NCI-H1694 treated with DMSO at 0.1 percent for 48 hours (cell line): ENCODE measurements at regions not wholly inside any gene's neighbourhood (a gene's known extent, or its start where the extent isn't known, plus 50 kb on each side); places are given as distances from the start of the nearest gene placed in this dataset.
"Not testable (repeated sequence)": the region's sequence is repeated elsewhere in the genome, so short reads cannot be mapped to it uniquely, and the experiment has no call there.

Experiments
- DNase-seq: peaks from one replicate; lab custom pipeline; 2025; lab: John Stamatoyannopoulos, UW

DNA sequence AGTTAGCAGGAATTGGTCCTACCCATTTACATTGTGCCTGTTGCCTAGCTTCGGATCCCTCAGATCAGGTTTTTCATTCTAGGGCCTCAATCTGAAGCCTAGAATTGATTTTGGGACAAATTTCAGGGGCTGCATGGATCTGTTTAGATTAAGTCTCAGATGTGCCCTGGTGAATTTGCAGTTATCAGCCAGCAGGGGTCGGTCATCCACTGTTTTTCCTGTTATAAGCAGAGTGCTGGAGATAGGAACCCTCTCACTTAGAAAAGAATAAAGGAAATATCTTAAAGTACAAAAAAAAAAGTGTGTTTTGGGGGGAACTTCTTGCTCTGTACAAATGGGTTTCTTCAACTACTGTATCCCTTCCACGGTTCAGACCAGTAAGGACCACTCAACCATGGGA lies 212.5 kb downstream of the BCHE start:
- DNase-seq, result no peak

DNA sequence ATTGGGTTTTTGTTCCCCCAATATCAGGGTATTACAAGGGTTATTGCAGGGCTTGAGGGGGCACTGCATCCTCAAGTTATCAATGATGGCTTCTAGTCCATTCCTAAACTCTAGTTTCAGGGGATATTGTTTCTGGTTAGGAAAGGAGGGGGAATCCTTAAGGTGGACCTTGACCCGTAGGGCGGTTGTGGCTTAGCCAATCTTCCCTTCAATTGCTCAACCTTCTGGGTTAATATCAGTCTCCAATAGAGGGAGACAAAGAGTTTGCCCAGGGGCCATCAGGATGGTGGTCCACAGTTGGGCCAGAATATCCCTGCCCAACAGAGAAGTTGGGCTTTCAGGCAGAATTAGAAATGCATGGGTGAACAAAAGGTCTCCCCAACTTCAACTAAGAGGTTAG lies 214.9 kb downstream of the BCHE start:
- no peak for DNase-seq

DNA sequence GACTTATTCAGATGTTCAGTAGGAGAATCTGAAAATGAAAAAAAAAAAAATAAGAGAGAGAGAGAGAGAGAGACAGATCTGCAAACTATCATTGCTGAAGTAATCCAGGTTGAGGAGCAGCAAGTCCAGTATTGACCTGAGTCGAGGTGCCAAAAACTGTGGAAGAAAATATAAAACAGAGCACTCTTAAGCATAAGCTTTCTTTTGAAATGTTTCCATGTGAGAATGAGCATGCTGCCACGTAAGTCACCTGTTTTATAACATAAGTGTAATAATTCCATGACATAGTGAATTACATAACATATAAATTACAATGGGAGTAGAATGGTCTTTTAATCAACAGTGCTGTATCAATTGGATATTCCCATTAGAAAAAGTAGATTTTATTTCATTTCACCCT lies 218.2 kb downstream of the BCHE start:
- no peak for DNase-seq

DNA sequence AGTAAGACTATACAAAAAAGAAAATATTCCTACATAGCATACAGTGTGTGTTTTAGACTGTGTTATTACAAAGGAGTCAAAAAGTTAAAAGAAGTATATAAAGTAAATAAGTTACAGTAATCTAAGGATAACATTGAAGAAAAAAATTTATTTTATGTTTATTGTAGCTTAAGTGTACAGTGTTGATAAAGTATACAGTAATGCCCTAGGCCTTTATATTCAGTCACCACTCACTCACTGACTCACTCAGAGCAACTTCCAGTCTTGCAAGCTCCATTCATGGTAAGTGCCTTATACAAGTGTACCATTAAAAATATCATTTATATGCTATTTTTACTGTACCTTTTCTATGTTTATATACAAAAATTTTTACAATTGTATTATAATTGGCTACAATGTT lies 220.1 kb downstream of the BCHE start:
- DNase-seq, result no peak

DNA sequence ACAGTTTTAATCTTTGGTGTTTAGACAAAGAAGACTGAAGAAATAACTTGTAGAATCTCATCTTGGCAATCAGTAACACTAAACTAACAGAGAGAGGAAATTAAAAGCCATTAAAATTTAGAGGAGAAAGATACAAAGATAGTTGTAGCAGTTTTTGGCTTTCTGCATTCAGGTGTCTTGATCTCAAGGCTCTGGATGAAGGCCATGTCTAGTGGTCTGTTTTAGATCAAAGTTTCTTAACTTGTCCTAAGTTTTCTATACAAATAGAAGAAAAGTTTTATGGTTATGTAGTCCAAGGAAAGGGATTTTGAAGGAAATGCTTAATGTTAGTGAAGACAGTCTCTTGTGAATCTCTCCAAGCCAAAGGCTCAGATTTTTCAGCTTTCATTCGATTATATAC lies 222.9 kb downstream of the BCHE start:
- no peak for DNase-seq

DNA sequence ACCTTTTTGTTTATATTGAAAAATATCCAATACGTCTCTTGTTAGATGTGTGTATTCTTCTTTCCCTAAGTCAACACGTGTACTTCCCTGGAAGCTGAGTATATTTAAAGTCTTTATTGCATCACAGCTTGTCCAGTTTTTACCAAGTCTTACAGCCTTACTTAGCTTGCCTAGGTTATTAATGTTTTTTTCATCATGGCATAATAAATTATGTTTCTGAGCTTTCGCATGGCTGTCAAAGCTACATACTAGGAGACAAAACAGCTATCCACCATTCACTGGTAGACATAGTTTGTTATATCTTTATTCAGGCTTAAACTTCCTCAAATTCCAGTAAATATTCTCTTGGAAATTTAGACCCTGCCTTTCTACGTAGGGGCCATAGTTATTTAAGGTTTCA lies 224.2 kb downstream of the BCHE start:
- DNase-seq, result no peak

DNA sequence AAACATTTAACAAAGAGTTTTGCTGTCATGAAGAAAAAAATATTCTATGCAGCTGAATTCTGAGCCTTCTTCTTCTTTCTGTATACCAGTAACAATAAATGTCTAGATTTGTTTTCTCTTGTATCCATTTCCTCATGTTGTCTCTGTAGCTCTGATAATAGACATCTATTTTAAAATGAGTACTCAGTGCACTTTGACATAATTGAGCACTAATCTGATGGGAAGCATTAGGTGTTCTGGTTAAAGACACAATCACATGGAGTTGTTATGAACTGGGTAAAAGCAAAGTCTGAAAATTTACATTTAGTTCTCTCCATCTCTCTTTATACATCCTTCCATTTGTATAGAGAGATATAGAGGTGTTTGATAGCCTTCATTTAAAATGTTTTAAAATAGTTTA lies 230.0 kb downstream of the BCHE start:
- DNase-seq, result no peak

DNA sequence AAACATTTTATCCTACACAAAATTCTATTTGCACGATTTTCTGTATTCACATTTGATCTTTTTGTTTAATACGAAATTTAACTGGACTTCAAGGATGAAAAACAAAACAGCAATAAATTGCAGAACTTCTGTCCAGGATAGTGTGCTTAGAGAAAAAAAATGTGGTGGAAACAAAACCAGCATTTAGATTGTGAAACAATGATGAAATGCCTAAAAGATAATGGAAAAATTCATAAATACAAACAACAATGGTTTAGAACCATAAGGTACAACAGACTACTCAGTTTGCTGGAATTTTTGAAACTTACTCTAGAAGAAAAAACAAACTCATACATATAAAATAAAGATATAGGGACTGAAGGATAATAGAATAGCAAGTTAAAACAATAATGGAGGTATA lies 234.0 kb downstream of the BCHE start:
- no peak for DNase-seq

DNA sequence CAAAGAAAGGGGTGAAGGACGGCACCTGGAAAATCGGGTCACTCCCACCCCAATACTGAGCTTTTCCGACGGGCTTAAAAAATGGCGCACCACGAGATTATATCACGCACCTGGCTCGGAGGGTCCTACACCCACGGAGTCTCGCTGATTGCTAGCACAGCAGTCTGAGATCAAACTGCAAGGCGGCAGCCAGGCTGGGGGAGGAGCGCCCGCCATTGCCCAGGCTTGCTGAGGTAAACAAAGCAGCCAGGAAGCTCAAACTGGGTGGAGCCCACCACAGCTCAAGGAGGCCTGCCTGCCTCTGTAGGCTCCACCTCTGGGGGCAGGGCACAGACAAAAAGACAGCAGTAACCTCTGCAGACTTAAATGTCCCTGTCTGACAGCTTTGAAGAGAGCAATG lies 264.7 kb downstream of the BCHE start:
- DNase-seq, result not testable (repeated sequence)

DNA sequence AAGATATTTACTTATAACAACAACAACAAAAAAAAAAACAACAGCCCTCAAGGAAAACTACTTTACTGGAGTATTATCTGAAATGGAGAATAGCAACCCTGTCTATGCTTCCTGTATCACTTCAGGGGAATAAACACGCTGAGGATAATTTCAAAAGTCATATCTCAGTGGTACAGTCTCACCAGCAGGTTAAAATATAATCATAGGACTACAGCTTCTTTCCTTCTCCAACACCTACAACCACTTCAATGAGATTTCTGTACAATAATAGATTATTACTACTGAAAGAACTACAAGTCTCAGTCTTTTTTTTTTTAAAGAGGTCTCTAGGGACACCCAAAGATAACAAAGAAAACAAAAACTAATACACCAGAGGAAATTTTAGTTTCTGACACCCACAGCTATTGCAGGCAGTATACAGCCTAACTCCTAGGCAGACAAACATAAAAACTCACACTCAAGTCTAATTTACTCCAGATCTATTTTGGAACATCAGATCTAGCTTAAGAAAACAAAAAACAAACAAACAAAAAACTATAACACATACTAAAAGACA lies 268.2 kb downstream of the BCHE start:
- no peak for DNase-seq

DNA sequence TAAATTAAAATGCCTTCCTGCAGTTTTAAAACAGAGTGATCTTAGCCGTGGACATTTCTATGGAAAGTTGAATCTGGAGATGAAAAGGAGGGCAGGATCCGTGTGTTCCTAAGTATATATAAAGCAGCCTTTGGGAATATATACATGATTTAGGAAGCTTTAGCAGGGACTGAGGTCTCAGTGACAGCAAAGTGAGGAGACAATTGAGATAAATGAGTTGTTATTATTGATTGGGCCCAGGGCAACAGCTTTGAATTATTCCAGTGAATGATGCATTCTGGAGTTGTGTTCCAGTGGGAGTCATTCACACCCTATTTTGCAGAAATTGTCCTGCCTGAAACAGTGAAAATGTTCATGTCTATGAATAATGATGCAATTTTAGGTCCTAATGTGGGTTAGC lies 281.4 kb downstream of the BCHE start:
- DNase-seq, result no peak

DNA sequence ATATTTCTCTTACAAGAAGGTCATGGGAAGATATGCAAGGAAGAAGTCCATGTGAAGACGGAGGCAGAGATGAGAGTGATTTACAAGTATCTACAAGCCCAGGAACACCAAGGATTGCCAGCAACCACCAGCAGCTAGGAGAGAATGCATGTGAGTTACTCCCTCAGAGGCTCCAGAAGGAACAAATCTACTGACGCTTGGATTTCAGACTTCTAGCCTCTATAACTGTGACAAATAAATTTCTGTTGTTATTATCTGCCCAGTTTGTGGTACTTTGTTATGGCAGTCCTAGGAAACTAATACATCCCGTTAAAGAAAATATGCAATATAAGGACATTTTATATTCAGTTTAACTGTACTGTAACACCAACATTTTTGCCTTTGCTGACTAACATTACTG lies 283.9 kb downstream of the BCHE start:
- no peak for DNase-seq

DNA sequence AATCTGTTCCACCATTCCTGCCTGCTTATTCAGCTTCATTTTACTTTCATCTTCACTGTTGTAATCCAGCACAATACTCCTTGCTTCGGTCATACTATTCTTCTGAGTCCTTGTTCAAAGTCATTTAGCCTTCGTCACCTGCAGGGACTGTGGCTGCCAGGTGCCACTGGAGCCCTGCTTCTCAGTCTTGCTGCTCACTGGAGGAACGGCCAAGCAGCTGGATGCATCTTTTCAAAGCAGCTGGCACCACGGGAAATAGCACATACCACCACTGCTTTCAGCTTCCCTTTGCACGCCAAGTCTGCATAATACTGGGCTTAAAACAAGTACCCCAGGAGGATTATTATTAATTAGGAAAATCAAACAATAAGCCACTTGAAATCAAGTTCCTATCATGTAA lies 287.6 kb downstream of the BCHE start:
- DNase-seq, result no peak

DNA sequence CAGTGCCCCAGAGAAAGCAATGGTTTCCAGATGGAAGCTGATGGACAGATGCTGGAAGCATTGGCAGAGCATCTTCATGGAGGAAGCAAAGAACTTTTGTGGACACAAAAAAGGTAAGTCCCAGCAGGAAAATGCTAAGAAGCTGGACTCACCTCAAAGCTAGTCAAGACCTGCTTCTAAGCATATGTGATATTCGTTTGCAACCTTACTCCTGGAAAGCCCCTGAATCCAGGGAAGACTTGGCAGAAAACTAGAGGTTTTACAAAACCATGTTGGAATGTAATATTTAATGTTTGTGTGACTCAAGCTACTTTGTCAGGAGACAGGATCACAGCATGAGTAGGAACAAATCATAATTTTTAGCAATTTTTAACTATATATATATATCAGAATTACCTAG lies 288.2 kb downstream of the BCHE start:
- DNase-seq, result no peak

DNA sequence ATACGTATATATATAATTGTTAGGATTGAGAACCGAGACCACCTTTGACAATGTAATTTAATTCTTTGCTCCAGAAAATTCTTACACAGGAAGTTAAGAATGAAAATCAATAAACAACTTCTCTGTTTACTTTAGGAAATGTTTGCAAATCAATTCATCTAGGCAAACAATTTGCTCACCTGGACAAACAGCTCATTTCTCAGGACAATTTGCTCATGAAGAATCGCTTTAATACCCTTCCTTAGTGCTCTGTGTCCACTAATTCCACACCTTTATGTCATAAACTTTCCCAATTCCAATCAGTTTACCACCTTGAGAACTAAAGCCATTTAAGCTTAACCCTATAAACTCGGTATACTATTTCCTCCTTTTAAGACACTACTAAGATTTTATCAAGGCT lies 292.2 kb downstream of the BCHE start:
- DNase-seq, result no peak

DNA sequence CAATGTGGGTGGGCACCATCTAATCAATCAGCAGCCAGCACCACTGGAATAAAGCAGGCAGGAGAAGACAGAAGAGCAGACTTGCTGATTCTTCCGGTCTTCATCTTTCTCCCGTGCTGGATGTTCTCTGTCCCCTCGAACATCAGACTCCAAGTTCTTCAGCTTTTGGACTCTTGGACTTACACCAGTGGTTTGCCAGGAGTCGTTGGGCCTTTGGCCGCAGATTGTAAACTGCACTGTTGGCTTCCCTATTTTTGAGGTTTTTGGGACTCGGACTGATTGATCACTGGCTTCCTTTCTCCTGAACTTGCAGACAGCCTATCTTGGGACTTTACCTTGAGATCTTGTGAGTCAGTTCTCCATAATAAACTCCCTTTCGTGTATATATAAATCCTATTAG lies 292.8 kb downstream of the BCHE start:
- no peak for DNase-seq

DNA sequence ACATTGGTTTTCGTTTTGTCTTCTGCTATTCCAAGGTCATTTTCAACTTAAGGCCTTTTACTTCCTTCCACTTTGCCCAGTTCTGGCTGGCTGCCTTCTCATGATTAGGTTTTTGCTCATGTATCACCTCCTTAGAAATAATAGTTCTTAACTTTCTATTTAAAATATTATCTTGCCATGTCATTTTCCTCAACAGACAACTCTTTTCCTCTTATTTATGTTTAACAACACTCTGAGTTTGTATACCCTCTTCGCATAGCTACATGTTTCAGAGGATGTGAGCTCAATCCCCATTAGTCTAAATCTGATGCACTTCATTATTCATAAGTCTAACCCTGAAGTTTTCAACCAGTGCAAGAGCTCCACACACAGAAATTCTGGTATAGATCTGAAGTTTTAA lies 299.1 kb downstream of the BCHE start:
- no peak for DNase-seq

DNA sequence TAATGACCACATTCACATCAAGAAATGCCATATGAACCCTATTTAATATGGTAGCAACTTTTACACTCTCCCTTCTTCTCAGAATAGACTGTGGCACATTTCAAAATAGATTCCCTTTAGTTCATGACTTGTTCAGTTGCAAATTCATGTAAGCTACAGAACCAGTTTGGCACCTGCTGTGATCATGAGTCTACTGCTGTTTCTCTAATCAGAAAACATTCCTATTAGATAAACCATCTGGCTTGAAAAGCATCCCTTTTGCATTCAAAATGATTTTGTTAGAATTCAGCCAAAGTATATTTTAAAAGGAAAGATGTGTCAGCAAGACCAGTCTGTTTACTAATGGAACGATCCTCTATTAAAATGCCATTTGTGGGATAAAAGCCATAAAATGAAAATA lies 304.4 kb downstream of the BCHE start:
- DNase-seq, result no peak

DNA sequence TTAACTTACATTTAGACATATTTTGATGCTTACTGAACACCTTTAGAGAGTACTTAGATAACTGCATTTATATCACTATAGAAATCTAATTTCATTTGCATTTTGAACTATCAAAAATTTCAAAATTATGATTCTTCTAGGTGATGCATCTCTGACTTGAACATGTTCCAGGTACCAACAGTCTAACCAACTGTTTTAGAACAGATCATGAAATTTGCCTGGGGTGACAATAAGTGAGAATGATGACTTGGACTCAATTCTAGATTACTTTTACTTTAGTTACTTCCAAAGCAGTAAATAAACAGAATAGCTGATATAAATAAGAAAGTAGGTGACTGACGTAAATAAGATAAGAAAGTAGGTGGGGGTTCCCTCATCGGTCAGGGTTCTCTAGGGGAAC lies 307.8 kb downstream of the BCHE start:
- DNase-seq, result no peak

DNA sequence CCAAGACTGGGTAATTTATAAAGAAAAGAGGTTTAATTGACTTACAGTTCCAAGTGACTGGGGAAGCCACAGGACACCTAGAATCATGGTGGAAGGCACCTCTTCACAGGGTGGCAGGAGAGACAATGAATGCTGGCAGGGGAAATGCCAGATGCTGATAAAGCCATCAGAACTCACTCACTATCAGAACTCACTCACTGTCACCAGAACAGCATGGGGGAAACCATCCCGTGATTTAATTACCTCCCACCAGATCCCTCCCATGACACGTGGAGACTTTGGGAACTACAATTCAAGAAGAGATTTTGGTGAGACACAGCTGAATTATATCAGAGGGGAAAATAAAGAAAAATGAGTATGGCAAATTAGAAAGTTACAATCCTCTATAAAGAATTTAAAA lies 310.9 kb downstream of the BCHE start:
- no peak for DNase-seq

DNA sequence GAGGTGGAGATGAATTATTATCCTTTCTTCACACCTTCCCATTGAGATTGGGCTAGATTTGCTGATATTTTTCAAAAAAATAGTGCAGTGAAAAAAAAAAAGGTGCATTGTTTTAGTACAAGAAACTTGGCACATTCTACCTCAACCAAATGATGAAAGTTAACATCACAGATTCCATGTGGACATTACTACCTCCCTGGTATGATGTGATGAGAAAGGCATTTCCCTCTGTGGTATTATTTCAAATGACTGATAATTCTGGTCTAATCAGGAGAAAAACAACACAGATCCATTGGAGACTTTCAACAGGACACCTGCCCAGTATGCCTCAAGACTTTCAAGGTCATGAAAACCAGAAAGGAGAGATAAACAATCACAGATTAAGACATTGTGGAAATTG lies 313.4 kb downstream of the BCHE start:
- DNase-seq, result no peak

DNA sequence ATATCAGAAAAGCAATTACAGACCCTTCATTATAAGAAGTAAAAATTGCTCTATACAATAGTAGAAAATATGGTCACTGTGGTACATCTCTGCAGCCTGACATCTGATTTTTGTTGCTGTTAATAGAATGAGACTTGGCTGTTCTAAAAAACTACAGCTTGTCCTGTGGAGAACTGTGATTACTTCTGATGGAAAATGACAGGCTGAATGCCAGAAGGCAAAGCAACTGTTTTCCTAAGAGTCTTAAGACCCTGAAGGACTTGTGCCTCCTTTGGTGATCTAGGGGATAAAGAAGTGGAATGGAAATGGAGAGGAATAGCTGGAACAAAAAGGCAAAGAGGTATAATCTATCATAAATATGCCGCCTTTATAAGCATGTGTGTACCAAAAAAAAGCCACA lies 314.8 kb downstream of the BCHE start:
- DNase-seq, result no peak

DNA sequence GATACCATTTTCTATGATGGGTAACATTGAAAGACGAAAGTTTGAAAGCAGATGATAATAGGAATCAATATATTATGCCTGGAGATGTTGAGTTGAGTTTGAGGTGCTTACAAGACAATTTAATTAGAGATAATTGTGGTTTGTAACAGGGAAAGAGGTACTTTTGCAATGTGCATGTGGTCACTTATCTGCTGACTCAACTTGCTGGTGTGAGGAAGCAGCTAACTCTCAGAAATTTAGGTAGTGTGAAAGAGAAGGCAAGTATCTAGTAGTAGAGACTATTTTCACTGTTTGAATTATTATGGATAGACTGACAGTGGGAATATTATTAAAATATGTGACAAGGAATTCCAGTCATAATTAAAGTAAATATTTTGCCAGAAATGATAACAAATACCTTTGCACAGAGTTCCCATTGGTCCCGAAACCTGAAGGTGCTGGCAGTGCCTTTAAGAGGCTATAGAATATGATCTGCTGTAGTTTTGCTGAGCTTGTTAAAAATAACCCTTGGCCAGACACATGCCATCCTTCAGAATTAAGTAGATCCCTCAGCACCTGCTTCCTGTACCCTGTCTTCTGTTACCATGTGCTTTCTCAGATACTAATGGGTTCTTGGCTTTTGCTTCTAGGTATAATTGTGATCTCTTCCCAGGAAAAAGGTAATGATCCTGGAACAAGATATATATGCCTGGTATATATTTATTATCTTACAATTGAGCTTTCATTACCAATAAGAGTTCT lies 315.9 kb downstream of the BCHE start:
- DNase-seq, result no peak

DNA sequence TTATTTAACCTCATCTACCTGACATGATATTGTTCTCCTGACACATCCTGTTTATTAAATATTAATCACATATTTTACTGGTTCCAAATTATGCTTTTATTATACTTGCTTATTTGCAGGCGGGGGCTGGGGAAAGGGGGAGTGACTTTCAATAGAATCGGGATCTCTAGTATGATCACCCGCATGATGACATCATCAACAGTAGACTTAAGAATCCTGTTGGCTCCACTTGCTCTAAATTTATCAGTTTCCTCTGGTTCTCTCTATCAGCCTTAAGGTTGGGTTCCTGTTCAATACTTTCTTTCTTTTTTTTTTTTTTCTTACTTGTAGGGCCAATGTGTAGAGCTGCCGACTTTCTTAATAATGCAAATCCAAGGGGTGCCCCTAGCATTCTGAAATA lies 317.5 kb downstream of the BCHE start:
- no peak for DNase-seq
